Thymus (tissue), 11 donors: ENCODE measurements at regions not wholly inside any gene's neighbourhood (a gene's known extent, or its start where the extent isn't known, plus 50 kb on each side); places are given as distances from the start of the nearest gene placed in this dataset.

Experiments used
- DNase-seq, 9 donors: peaks; one replicate each; pipeline ENCODE4 v3.0.0-alpha.2; 2013; ENCODE audit warnings: low spot score in 9 of 9, low read depth in 6 of 9, missing footprints in 1 of 9
- H3K27ac ChIP-seq, 2 donors: one replicate each; pipeline ENCODE4 v1.5.1; 2013; ENCODE audit warnings: control low read depth in 1 of 2, low read depth in 1 of 2, low read length in 1 of 2, mild to moderate bottlenecking in 1 of 2, moderate library complexity in 1 of 2
- H3K27me3 ChIP-seq, 2 donors: one replicate each; pipeline ENCODE4 v1.5.1; 2013; ENCODE audit warnings: low read length in 1 of 2; ENCODE audit not compliant: control insufficient read depth in 2 of 2, insufficient read depth in 1 of 2
- H3K36me3 ChIP-seq, 2 donors: one replicate each; pipeline ENCODE4 v1.5.1; 2013; ENCODE audit warnings: low read length in 1 of 2, mild to moderate bottlenecking in 1 of 2, moderate library complexity in 1 of 2; ENCODE audit not compliant: control insufficient read depth in 2 of 2, insufficient read depth in 2 of 2
- H3K4me1 ChIP-seq, 2 donors: one replicate each; pipeline ENCODE4 v1.5.1; 2013; ENCODE audit warnings: low read length in 2 of 2; ENCODE audit not compliant: control insufficient read depth in 2 of 2, insufficient read depth in 2 of 2
- H3K4me3 ChIP-seq, 2 donors: one replicate each; pipeline ENCODE4 v1.5.1; 2013; ENCODE audit warnings: low read length in 2 of 2, control low read depth in 1 of 2, mild to moderate bottlenecking in 1 of 2
- H3K9me3 ChIP-seq, 2 donors: one replicate each; pipeline ENCODE4 v1.5.1; 2013; ENCODE audit warnings: low read length in 1 of 2, mild to moderate bottlenecking in 1 of 2; ENCODE audit not compliant: control insufficient read depth in 2 of 2, insufficient read depth in 1 of 2
- WGBS: extraction: QIAGEN DNeasy Blood & Tissue Kit; methylation state at CpG from one replicate; pipeline ENCODE4 v1.1.7; 2013; 5-methylcytosine and 5-hydroxymethylcytosine counted together
- donor health status: healthy.

DNA sequence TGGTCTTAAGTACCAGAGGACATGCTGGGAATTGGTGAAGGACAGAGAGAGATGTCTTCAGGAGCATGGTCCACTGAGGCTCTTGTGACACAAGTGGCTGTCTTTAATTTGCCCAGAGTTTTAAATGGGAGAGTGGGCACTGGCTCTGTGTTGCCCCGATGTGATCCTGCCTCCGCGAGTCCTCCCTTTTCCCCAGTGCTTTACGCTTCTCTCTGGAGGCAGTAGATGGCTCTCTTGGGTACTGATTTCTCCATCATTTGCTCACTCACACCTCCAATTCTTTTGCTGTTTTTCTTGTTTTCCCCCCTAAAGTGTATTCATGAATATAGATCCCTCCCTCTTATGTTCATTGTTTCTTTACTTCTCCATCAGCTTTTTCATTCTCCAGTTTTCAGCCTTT, 74.3 kb downstream of the EMP1 start:
- Histone ChIP-seq H3K27ac (no peak overlapping the region), H3K27me3 (peaks cover 0 to 12% of the 10 kb centered on the region in 2 donors), H3K36me3 (no peaks in the 10 kb centered on the region), H3K4me1 (no peaks in the 10 kb centered on the region), H3K9me3 (no peaks in the 10 kb centered on the region), H3K4me3 (no peak overlapping the region)
- DNase-seq, result no peak
- 90% methylated on average over 4 of the region's 4 CpGs for WGBS
